Stomach (tissue), 4 donors: ENCODE measurements at regions not wholly inside any gene's neighbourhood (a gene's known extent, or its start where the extent isn't known, plus 50 kb on each side); places are given as distances from the start of the nearest gene placed in this dataset.

ENCODE experiments used
- CTCF ChIP-seq, 7 experiments: fragments of 450-650 bp in 4 of 7; fragments of 200-600 bp in 3 of 7; sonication (generic) in 3 of 7; IDR thresholded peaks; one replicate each; pipeline ENCODE4 v1.5.1; 2016 to 2019; ENCODE audit warnings: antibody characterized with exemption in 7 of 7, control low read depth in 2 of 7, mild to moderate bottlenecking in 1 of 7
- POLR2A ChIP-seq, 4 donors: fragments of 450-650 bp; IDR thresholded peaks; one replicate each; pipeline ENCODE4 v1.6.1; 2016; ENCODE audit warnings: antibody characterized with exemption in 4 of 4, control low read depth in 2 of 4, mild to moderate bottlenecking in 1 of 4, moderate library complexity in 1 of 4
- POLR2AphosphoS5 ChIP-seq, 3 donors: sonication (generic); formaldehyde crosslinking; IDR thresholded peaks; one replicate each; pipeline ENCODE4 v1.6.1; 2016; ENCODE audit warnings: antibody characterized with exemption in 3 of 3

GRCh38 chr2:56502616-56503015, 318.8 kb downstream of the CCDC85A start:
- TF ChIP-seq POLR2A (IDR thresholded peaks at IDR 0.05), result no peak
- TF ChIP-seq CTCF (IDR thresholded peaks at IDR 0.05), result no peak
- TF ChIP-seq POLR2AphosphoS5 (IDR thresholded peaks at IDR 0.05), result no peak
